HG03432 (cell line): ENCODE measurements at regions not wholly inside any gene's neighbourhood (a gene's known extent, or its start where the extent isn't known, plus 50 kb on each side); places are given as distances from the start of the nearest gene placed in this dataset.
"Not testable (repeated sequence)": the region's sequence is repeated elsewhere in the genome, so short reads cannot be mapped to it uniquely, and the experiment has no call there.

Source experiments
- ATAC-seq: cut with Tn5 transposase; IDR thresholded peaks from one replicate; pipeline ENCODE4 v1.9.1; 2021; ENCODE audit warnings: mild to moderate bottlenecking, moderate library complexity; ENCODE audit not compliant: unreplicated experiment

- ATAC-seq = no peak
Observed at GRCh38 chr11:96447208-96448110, 57.6 kb downstream of the JRKL start.

- no peak for ATAC-seq
Observed at GRCh38 chr11:96448225-96448624, 58.4 kb downstream of the JRKL start.

GRCh38 chr11:96456111-96456510 is 66.3 kb downstream of the JRKL start:
- ATAC-seq = no peak

GRCh38 chr11:96459751-96460150 is 69.9 kb downstream of the JRKL start:
- no peak for ATAC-seq

GRCh38 chr11:96461871-96462270 is 72.1 kb downstream of the JRKL start:
- no peak for ATAC-seq

GRCh38 chr11:96464700-96465307 is 75.0 kb downstream of the JRKL start:
- ATAC-seq = peak; percentile 85

- no peak for ATAC-seq
Observed at GRCh38 chr11:96465512-96465911, 75.7 kb downstream of the JRKL start.

- ATAC-seq = no peak
Observed at GRCh38 chr11:96466607-96467006, 76.8 kb downstream of the JRKL start.

GRCh38 chr11:96469776-96470175 is 80.0 kb downstream of the JRKL start:
- ATAC-seq = no peak

GRCh38 chr11:96470521-96470920 is 80.7 kb downstream of the JRKL start:
- ATAC-seq = no peak

GRCh38 chr11:96472085-96472484 is 82.3 kb downstream of the JRKL start:
- ATAC-seq = peak; percentile 88

GRCh38 chr11:96474263-96474662 is 84.5 kb downstream of the JRKL start:
- ATAC-seq = no peak

GRCh38 chr11:96481204-96481603 is 91.4 kb downstream of the JRKL start:
- no peak for ATAC-seq

- no peak for ATAC-seq
Observed at GRCh38 chr11:96481771-96482170, 92.0 kb downstream of the JRKL start.

- ATAC-seq = no peak
Observed at GRCh38 chr11:96482193-96482592, 92.4 kb downstream of the JRKL start.

- no peak for ATAC-seq
Observed at GRCh38 chr11:96483374-96483955, 93.7 kb downstream of the JRKL start.

- ATAC-seq = no peak
Observed at GRCh38 chr11:96484361-96484760, 94.5 kb downstream of the JRKL start.

- ATAC-seq = no peak
Observed at GRCh38 chr11:96486890-96487611, 97.2 kb downstream of the JRKL start.

GRCh38 chr11:96488911-96489310 is 99.1 kb downstream of the JRKL start:
- ATAC-seq = not testable (repeated sequence)

GRCh38 chr11:96500440-96500839 is 110.6 kb downstream of the JRKL start:
- no peak for ATAC-seq

GRCh38 chr11:96506041-96506440 is 116.2 kb downstream of the JRKL start:
- no peak for ATAC-seq
